ENCODE measurements at regions not wholly inside any gene's neighbourhood (a gene's known extent, or its start where the extent isn't known, plus 50 kb on each side); places are given as distances from the start of the nearest gene placed in this dataset.

DNA sequence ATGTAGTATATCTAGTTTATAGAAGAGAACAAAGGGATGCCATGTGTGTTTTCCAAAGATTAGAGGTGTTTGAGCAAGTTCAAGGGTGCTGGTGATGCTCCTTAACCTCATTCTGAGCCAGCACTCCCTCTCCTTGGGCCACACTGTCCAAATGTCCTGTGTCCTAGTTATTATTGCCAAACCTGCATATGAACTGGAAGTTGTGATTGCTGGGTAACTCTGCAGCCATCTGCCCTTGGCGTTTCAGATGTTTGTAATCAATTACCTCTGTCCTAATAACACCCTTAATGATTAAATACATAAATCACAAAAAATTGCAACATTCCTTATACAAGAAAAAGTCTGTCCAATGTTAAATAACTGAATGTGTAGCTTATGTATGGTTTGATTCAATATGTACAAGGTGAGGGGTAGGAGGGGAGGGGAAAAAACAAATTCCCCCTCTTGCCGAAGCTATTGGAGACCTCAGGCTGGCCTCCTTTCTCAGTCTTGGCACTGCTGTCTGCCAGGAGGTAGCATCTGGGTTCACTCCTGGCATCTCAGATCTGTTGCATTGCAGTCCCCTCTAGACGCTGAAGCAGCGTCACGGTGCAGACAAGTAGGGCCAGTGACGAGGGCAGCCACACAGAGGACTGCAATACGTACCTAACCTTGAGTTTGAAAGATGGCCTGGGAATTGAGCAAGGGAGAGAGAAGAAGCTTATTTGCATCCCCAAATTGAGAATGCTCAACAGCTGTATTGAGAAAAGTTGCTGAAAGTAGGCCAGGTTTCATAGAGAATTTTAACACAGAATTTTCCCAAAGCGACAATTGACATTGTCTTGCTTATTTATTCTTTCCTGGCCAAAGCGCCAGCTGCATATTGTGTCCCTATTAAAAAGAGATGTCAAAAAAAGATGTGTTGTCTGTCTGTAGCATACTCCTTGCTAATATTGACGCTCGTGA lies 89.6 kb upstream of the ARHGAP32 start:
- peaks cover 53 to 54% of the 10 kb centered on the region in 2 experiments for H3K4me1 Mint-ChIP-seq
- H3K27ac Mint-ChIP-seq: no peak overlapping the region
- H3K27me3 Mint-ChIP-seq (ENCODE audit: low read depth): peaks cover 23% of the 10 kb centered on the region

More for the DNA sequence above, 89.6 kb upstream of the ARHGAP32 start:
- Histone ChIP-seq H3K27ac (ENCODE audit: insufficient read length, low read depth, low read length) (no peak overlapping the region), H3K23me2 (ENCODE audit: insufficient read length, low read depth, low read length, poor library complexity, severe bottlenecking) (peaks cover 11% of the 10 kb centered on the region), H3K79me1 (ENCODE audit: insufficient read depth, low read depth, low read length, poor library complexity, severe bottlenecking) (no peaks in the 10 kb centered on the region), H3K14ac (ENCODE audit: insufficient read depth, low read length) (no peak overlapping the region), H3K79me2 (ENCODE audit: insufficient read depth, low read length) (peaks cover 7% of the 10 kb centered on the region; the same call in 1 of the 2 replicates), H2BK12ac (ENCODE audit: insufficient read length, low read depth, low read length) (no peak overlapping the region), H3K9me3 (ENCODE audit: control insufficient read depth, low read depth, low read length) (no peaks in the 10 kb centered on the region), H4K20me1 (ENCODE audit: control insufficient read depth, insufficient read depth, insufficient read length) (no peaks in the 10 kb centered on the region), H3K56ac (ENCODE audit: insufficient read length, low read depth, low read length) (no peak overlapping the region), H4K5ac (ENCODE audit: insufficient read length, low read depth, low read length) (no peak overlapping the region), H2BK5ac (ENCODE audit: insufficient read length, low read length) (no peak overlapping the region), H3T11ph (ENCODE audit: low read length) (no peak overlapping the region), H2AFZ (ENCODE audit: low read length) (no peak overlapping the region), H3K4ac (ENCODE audit: low read depth, low read length) (no peak overlapping the region), H3K9ac (ENCODE audit: extremely low read depth, insufficient read length, low read length) (no peak overlapping the region), H2AK5ac (ENCODE audit: insufficient read length, low read length) (no peak overlapping the region), H3K23ac (ENCODE audit: insufficient read length, low read depth, low read length) (no peak overlapping the region), H2BK120ac (ENCODE audit: low read depth, low read length, poor library complexity, severe bottlenecking) (no peak overlapping the region), H3K27me3 (ENCODE audit: insufficient read depth, low read length) (no peaks in the 10 kb centered on the region; the same call in 1 of the 2 replicates), H3K4me1 (ENCODE audit: insufficient read depth, low read length) (peaks cover 6% of the 10 kb centered on the region; the same call in 1 of the 2 replicates), H4K8ac (replicated peaks; ENCODE audit: insufficient read length, low read depth, low read length) (no peak overlapping the region), H3K18ac (ENCODE audit: insufficient read length, low read depth, low read length) (no peak overlapping the region), H2BK15ac (ENCODE audit: low read depth, low read length) (no peak overlapping the region), H3K4me2 (ENCODE audit: insufficient read depth, insufficient read length, low read length) (no peak overlapping the region), H4K91ac (ENCODE audit: insufficient read length, low read depth, low read length) (no peak overlapping the region), H2BK20ac (ENCODE audit: low read depth, low read length, poor library complexity, severe bottlenecking) (no peak overlapping the region)
- no CpG with 5 or more reads among the region's 11 CpGs for WGBS (ENCODE audit: extremely low coverage, insufficient read length, low lambda C conversion rate)
- no peak for DNase-seq
- H3K36me3 Mint-ChIP-seq (ENCODE audit: insufficient read depth in 1 of 3, low read depth in 3 of 3): no peaks in the 10 kb centered on the region; a peak in 1 of 7 replicates
- TF ChIP-seq, protein P1, sequence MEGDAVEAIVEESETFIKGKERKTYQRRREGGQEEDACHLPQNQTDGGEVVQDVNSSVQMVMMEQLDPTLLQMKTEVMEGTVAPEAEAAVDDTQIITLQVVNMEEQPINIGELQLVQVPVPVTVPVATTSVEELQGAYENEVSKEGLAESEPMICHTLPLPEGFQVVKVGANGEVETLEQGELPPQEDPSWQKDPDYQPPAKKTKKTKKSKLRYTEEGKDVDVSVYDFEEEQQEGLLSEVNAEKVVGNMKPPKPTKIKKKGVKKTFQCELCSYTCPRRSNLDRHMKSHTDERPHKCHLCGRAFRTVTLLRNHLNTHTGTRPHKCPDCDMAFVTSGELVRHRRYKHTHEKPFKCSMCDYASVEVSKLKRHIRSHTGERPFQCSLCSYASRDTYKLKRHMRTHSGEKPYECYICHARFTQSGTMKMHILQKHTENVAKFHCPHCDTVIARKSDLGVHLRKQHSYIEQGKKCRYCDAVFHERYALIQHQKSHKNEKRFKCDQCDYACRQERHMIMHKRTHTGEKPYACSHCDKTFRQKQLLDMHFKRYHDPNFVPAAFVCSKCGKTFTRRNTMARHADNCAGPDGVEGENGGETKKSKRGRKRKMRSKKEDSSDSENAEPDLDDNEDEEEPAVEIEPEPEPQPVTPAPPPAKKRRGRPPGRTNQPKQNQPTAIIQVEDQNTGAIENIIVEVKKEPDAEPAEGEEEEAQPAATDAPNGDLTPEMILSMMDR (conservative IDR thresholded peaks at IDR 0.05): no peak
- H3K9me3 Mint-ChIP-seq: no peaks in the 10 kb centered on the region
- no peak overlapping the region; a peak in 1 of 5 replicates for H3K4me3 Mint-ChIP-seq

All from H9 (cell line).